MM.1S (cell line): ENCODE measurements at regions not wholly inside any gene's neighbourhood (a gene's known extent, or its start where the extent isn't known, plus 50 kb on each side); places are given as distances from the start of the nearest gene placed in this dataset.

Source experiments
- CTCF ChIP-seq: fragments of 300-600 bp; sonication (generic); IDR thresholded peaks from 2 replicates; pipeline ENCODE4 v1.5.1; 2016; ENCODE audit warnings: antibody characterized with exemption, low read length, mixed read lengths
- EZH2 ChIP-seq: fragments of 300-600 bp; sonication (generic); optimal IDR thresholded peaks from 2 replicates; pipeline ENCODE3; 2017; ENCODE audit warnings: low read depth, mild to moderate bottlenecking, antibody characterized with exemption, low read length, mixed read lengths
- EZH2phosphoT487 ChIP-seq: fragments of 300-600 bp; sonication (generic); IDR thresholded peaks from 2 replicates; pipeline ENCODE4 v1.6.1; 2018; ENCODE audit warnings: antibody characterized with exemption, low read length

GRCh38 chr3:44175070-44175469 is 66.6 kb upstream of the TOPAZ1 start:
- TF ChIP-seq CTCF (no peak), EZH2phosphoT487 (no peak), EZH2 (no peak)
